HL-60 (cell line): ENCODE measurements at regions not wholly inside any gene's neighbourhood (a gene's known extent, or its start where the extent isn't known, plus 50 kb on each side); places are given as distances from the start of the nearest gene placed in this dataset.

Experiments used
- CTCF ChIP-seq: IDR thresholded peaks from one replicate; pipeline ENCODE4 v1.5.1; 2011; ENCODE audit warnings: low read length, control low read depth, inconsistent platforms; ENCODE audit not compliant: insufficient read depth
- GABPA ChIP-seq: IDR thresholded peaks from 2 replicates; pipeline ENCODE4 v1.6.1; 2012; ENCODE audit warnings: low read depth
- POLR2AphosphoS5 ChIP-seq: IDR thresholded peaks from 2 replicates; pipeline ENCODE4 v1.6.1; 2012; ENCODE audit warnings: low read depth
- REST ChIP-seq: IDR thresholded peaks from 2 replicates; pipeline ENCODE4 v1.6.1; 2012; ENCODE audit warnings: low read depth; ENCODE audit not compliant: insufficient replicate concordance
- SPI1 ChIP-seq: IDR thresholded peaks from 2 replicates; pipeline ENCODE4 v1.6.1; 2012; ENCODE audit warnings: low read depth, mild to moderate bottlenecking, borderline replicate concordance

GRCh38 chr6:154583546-154584188 lies 73.2 kb upstream of the CNKSR3 start:
- TF ChIP-seq CTCF = no peak
- TF ChIP-seq POLR2AphosphoS5 = no peak
- no peak for TF ChIP-seq REST
- no peak for TF ChIP-seq GABPA
- no peak for TF ChIP-seq SPI1
